ENCODE measurements at regions not wholly inside any gene's neighbourhood (a gene's known extent, or its start where the extent isn't known, plus 50 kb on each side); places are given as distances from the start of the nearest gene placed in this dataset.

GRCh38 chr12:29053567-29053966, 95.5 kb upstream of the FAR2 start:
- no peak for DNase-seq

- DNase-seq = no peak
These were observed 94.0 kb upstream of the FAR2 start for GRCh38 chr12:29054858-29055663.

- DNase-seq = no peak
These were observed 83.0 kb upstream of the FAR2 start for GRCh38 chr12:29066011-29066588.

GRCh38 chr12:29067430-29067829, 81.6 kb upstream of the FAR2 start:
- no peak for DNase-seq

GRCh38 chr12:29070309-29070708, 78.8 kb upstream of the FAR2 start:
- no peak for DNase-seq

GRCh38 chr12:29071099-29071498, 78.0 kb upstream of the FAR2 start:
- DNase-seq = no peak

- DNase-seq = no peak
These were observed 76.4 kb upstream of the FAR2 start for GRCh38 chr12:29072631-29073030.

GRCh38 chr12:29073631-29074239, 75.3 kb upstream of the FAR2 start:
- DNase-seq = peak; percentile 29

GRCh38 chr12:29081101-29081500, 68.0 kb upstream of the FAR2 start:
- no peak for DNase-seq

- no peak for DNase-seq
These were observed 66.6 kb upstream of the FAR2 start for GRCh38 chr12:29082522-29082921.

- no peak for DNase-seq
These were observed 62.5 kb upstream of the FAR2 start for GRCh38 chr12:29086325-29087271.

- no peak for DNase-seq
These were observed 60.4 kb upstream of the FAR2 start for GRCh38 chr12:29088611-29089219.
